A673 (cell line): ENCODE measurements at regions not wholly inside any gene's neighbourhood (a gene's known extent, or its start where the extent isn't known, plus 50 kb on each side); places are given as distances from the start of the nearest gene placed in this dataset.

ENCODE experiments used
- BruUV-seq: library from RNA; stranded (reverse); fragments of 400-500 nt; replicated peaks from 2 replicates; lab custom pipeline; 2021; lab: Mats Ljungman, UMichigan
- CTCF ChIA-PET: fragments of 300-600 bp; sonication (Branson Sonifier 250); formaldehyde crosslinking; loops from one replicate; lab custom pipeline; 2022; ENCODE audit warnings: antibody characterized with exemption; lab: Charles Lee
- POLR2A ChIA-PET: fragments of 300-600 bp; sonication (Branson Sonifier 250); formaldehyde crosslinking; loops from one replicate; lab custom pipeline; 2022; ENCODE audit warnings: antibody characterized with exemption; ENCODE audit not compliant: low non-redundant PET; lab: Charles Lee
- DNase-seq: peaks from one replicate; pipeline ENCODE4 v3.0.0-alpha.2; 2015; ENCODE audit warnings: low spot score
- H3K27ac ChIP-seq: fragments of 200-600 bp; sonication (generic); 2 replicates; pipeline ENCODE4 v1.5.1; 2016; ENCODE audit warnings: mixed run types, low read depth, mild to moderate bottlenecking, mixed read lengths, antibody characterized with exemption, low read length; ENCODE audit not compliant: poor library complexity, severe bottlenecking
- H3K27me3 ChIP-seq: fragments of 200-600 bp; sonication (generic); replicated peaks from 2 replicates; pipeline ENCODE4 v1.6.1; 2017; ENCODE audit warnings: mixed run types, low read depth, mild to moderate bottlenecking, mixed read lengths, antibody characterized with exemption, low read length; ENCODE audit not compliant: insufficient read depth, poor library complexity
- H3K36me3 ChIP-seq: fragments of 200-600 bp; sonication (generic); 2 replicates; pipeline ENCODE4 v1.6.1; 2016; ENCODE audit warnings: mixed run types, mild to moderate bottlenecking, mixed read lengths, antibody characterized with exemption, low read length; ENCODE audit not compliant: insufficient read depth, poor library complexity, severe bottlenecking
- H3K4me1 ChIP-seq: fragments of 200-600 bp; sonication (generic); 2 replicates; pipeline ENCODE4 v1.6.1; 2017; ENCODE audit warnings: mixed run types, mild to moderate bottlenecking, mixed read lengths, antibody characterized with exemption, low read length; ENCODE audit not compliant: insufficient read depth, poor library complexity, severe bottlenecking
- H3K4me3 ChIP-seq: fragments of 200-600 bp; sonication (generic); 2 replicates; pipeline ENCODE4 v1.5.1; 2016; ENCODE audit warnings: low read depth, mixed run types, mild to moderate bottlenecking, mixed read lengths, low read length; ENCODE audit not compliant: poor library complexity, severe bottlenecking
- H3K9me3 ChIP-seq: fragments of 200-600 bp; sonication (generic); 2 replicates; pipeline ENCODE4 v1.6.1; 2016; ENCODE audit warnings: mixed run types, low read depth, mild to moderate bottlenecking, mixed read lengths, antibody characterized with exemption, low read length; ENCODE audit not compliant: poor library complexity, severe bottlenecking
- CTCF ChIP-seq: fragments of 300-800, 200-600 bp; sonication (generic); conservative IDR thresholded peaks from 2 replicates; pipeline ENCODE4 v1.5.1; 2017; ENCODE audit warnings: low read depth, mild to moderate bottlenecking, antibody characterized with exemption, low read length, moderate library complexity, mixed read lengths
- EZH2 ChIP-seq: fragments of 200-600 bp; sonication (generic); IDR thresholded peaks from 2 replicates; pipeline ENCODE4 v1.6.1; 2017; ENCODE audit warnings: borderline replicate concordance, low read depth, mild to moderate bottlenecking, mixed read lengths, antibody characterized with exemption, low read length; ENCODE audit not compliant: poor library complexity, severe bottlenecking
- intact Hi-C: fragments of 100-400 bp; cut with micrococcal nuclease; formaldehyde crosslinking; loops from one replicate; pipeline ENCODE4 v1.10.0; 2022; ENCODE audit not compliant: unreplicated experiment

- peaks cover 38% of the 10 kb centered on the region for H3K9me3 ChIP-seq
- CTCF ChIA-PET: no interaction called here
- DNase-seq: no peak
- intact Hi-C loops: no loop called here
- H3K27me3 ChIP-seq: no peaks in the 10 kb centered on the region
- TF ChIP-seq EZH2 (no peak), CTCF (no peak)
- BruUV-seq: no TSS peak
- no peak overlapping the region for H3K4me3 ChIP-seq
- POLR2A ChIA-PET: no interaction called here
- H3K27ac ChIP-seq: no peak overlapping the region
- H3K4me1 ChIP-seq: no peaks in the 10 kb centered on the region
- H3K36me3 ChIP-seq: no peaks in the 10 kb centered on the region
These were observed 386.9 kb downstream of the POM121L12 start for GRCh38 chr7:53422291-53422690.

GRCh38 chr7:53426145-53426750 lies 390.8 kb downstream of the POM121L12 start:
- H3K9me3 ChIP-seq: peaks cover 49% of the 10 kb centered on the region
- no peaks in the 10 kb centered on the region for H3K4me1 ChIP-seq
- no peak overlapping the region for H3K4me3 ChIP-seq
- no peak overlapping the region for H3K27ac ChIP-seq
- no peak for DNase-seq
- CTCF ChIA-PET: no interaction called here
- no peaks in the 10 kb centered on the region for H3K36me3 ChIP-seq
- POLR2A ChIA-PET: no interaction called here
- intact Hi-C loops: no loop called here
- no peaks in the 10 kb centered on the region for H3K27me3 ChIP-seq
- TF ChIP-seq EZH2: no peak
- TF ChIP-seq CTCF: no peak
- no TSS peak for BruUV-seq

GRCh38 chr7:53428045-53428444 lies 392.6 kb downstream of the POM121L12 start:
- H3K36me3 ChIP-seq: no peaks in the 10 kb centered on the region

More at GRCh38 chr7:53428045-53428444, 392.6 kb downstream of the POM121L12 start:
- no peaks in the 10 kb centered on the region for H3K27me3 ChIP-seq
- no peak overlapping the region for H3K27ac ChIP-seq
- DNase-seq: no peak
- ChIA-PET CTCF (no interaction called here), POLR2A (no interaction called here)
- H3K4me1 ChIP-seq: no peaks in the 10 kb centered on the region
- intact Hi-C loops: no loop called here
- H3K9me3 ChIP-seq: peaks cover 61% of the 10 kb centered on the region
- H3K4me3 ChIP-seq: no peak overlapping the region
- TF ChIP-seq CTCF: no peak
- no peak for TF ChIP-seq EZH2
- no TSS peak for BruUV-seq
